H1 (cell line): ENCODE measurements at regions not wholly inside any gene's neighbourhood (a gene's known extent, or its start where the extent isn't known, plus 50 kb on each side); places are given as distances from the start of the nearest gene placed in this dataset.

Experiments
- CTCF ChIA-PET: fragments of 300-600 bp; sonication (Branson Sonifier 250); formaldehyde crosslinking; loops from one replicate; lab custom pipeline; 2021; ENCODE audit not compliant: partially characterized antibody; lab: Charles Lee
- POLR2A ChIA-PET: fragments of 300-600 bp; sonication (Branson Sonifier 250); formaldehyde crosslinking; loops from one replicate; lab custom pipeline; 2021; ENCODE audit warnings: inconsistent platforms; ENCODE audit not compliant: partially characterized antibody; lab: Charles Lee
- DNase-seq, 2 experiments: peaks; one replicate each; pipeline versions ENCODE4 v3.0.0 to v3.0.0-alpha.2; 2010 to 2022; ENCODE audit warnings: low spot score in 2 of 2, low read depth in 1 of 2, mixed read lengths in 1 of 2
- FAIRE-seq: peaks from 2 replicates; lab custom pipeline; 2011; peaks lifted over from hg19 to GRCh38; lab: Jason Lieb, UNC
- H2AFZ ChIP-seq: 2 replicates; pipeline ENCODE4 v1.8.1; 2012; ENCODE audit warnings: low read length, inconsistent platforms
- H2AK5ac ChIP-seq: 2 replicates; pipeline ENCODE4 v1.6.1; 2013; ENCODE audit warnings: low read depth, low read length
- H2BK120ac ChIP-seq: replicated peaks from 2 replicates; pipeline ENCODE3; 2013; ENCODE audit warnings: low read depth, low read length, inconsistent platforms
- H2BK12ac ChIP-seq: 2 replicates; pipeline ENCODE4 v1.6.1; 2013; ENCODE audit warnings: low read depth, low read length
- H2BK15ac ChIP-seq: 2 replicates; pipeline ENCODE4 v1.6.1; 2013; ENCODE audit warnings: low read length
- H2BK20ac ChIP-seq: 2 replicates; pipeline ENCODE4 v1.6.1; 2013; ENCODE audit warnings: low read length
- H2BK5ac ChIP-seq: 2 replicates; pipeline ENCODE4 v1.6.1; 2013; ENCODE audit warnings: low read depth, low read length
- H3K14ac ChIP-seq: 2 replicates; pipeline ENCODE4 v1.6.1; 2013; ENCODE audit warnings: inconsistent platforms; ENCODE audit not compliant: insufficient read length
- H3K18ac ChIP-seq: 2 replicates; pipeline ENCODE4 v1.6.1; 2013; ENCODE audit warnings: low read length; ENCODE audit errors: extremely low read depth
- H3K23ac ChIP-seq: 2 replicates; pipeline ENCODE4 v1.6.1; 2013; ENCODE audit warnings: inconsistent platforms; ENCODE audit not compliant: insufficient read length
- H3K23me2 ChIP-seq: 2 replicates; pipeline ENCODE4 v1.6.1; 2013; ENCODE audit warnings: low read depth, low read length
- H3K27ac ChIP-seq: 2 replicates; pipeline ENCODE4 v1.6.1; 2011; ENCODE audit warnings: low read depth, low read length, inconsistent platforms
- H3K27me3 ChIP-seq, 4 experiments: replicated peaks in 1 of 4; 1 replicate in 1 of 4; 2 replicates in 3 of 4; pipeline versions ENCODE4 v1.6.1 to v1.8.1; 2011 to 2013; ENCODE audit warnings: low read length in 3 of 4, mild to moderate bottlenecking in 3 of 4, inconsistent platforms in 2 of 4, mixed read lengths in 2 of 4, moderate library complexity in 1 of 4; ENCODE audit not compliant: control insufficient read depth in 3 of 4, insufficient read depth in 3 of 4; ENCODE audit errors: extremely low read depth in 1 of 4
- H3K36me3 ChIP-seq, 4 experiments: 2 replicates each; pipeline versions ENCODE4 v1.6.1 to v1.8.1; 2011 to 2013; ENCODE audit warnings: mild to moderate bottlenecking in 4 of 4, low read length in 3 of 4, moderate library complexity in 2 of 4, control low read depth in 1 of 4, inconsistent platforms in 1 of 4; ENCODE audit not compliant: insufficient read depth in 4 of 4, control insufficient read depth in 2 of 4
- H3K4ac ChIP-seq: replicated peaks from 2 replicates; pipeline ENCODE3; 2013; ENCODE audit warnings: low read length, low read depth, mixed read lengths, inconsistent platforms; ENCODE audit not compliant: insufficient read length
- H3K4me1 ChIP-seq, 4 experiments: replicated peaks in 1 of 4; 1 replicate in 1 of 4; 2 replicates in 3 of 4; pipeline versions ENCODE4 v1.6.1 to v1.8.1; 2011 to 2013; ENCODE audit warnings: low read length in 3 of 4, inconsistent platforms in 2 of 4, mixed read lengths in 1 of 4; ENCODE audit not compliant: insufficient read depth in 4 of 4, control insufficient read depth in 3 of 4
- H3K4me2 ChIP-seq, 2 experiments: 2 replicates each; pipeline versions ENCODE4 v1.6.1 to v1.8.1; 2011 to 2013; ENCODE audit warnings: low read depth in 2 of 2, low read length in 2 of 2, control low read depth in 1 of 2, inconsistent platforms in 1 of 2, mild to moderate bottlenecking in 1 of 2; ENCODE audit not compliant: insufficient read depth in 1 of 2
- H3K4me3 ChIP-seq, 4 experiments: fragments of 200-600, 300-600 bp in 1 of 4; sonication (generic), shearing (Covaris generic), sonication (Bioruptor Twin) in 1 of 4; 2 replicates each; pipeline versions ENCODE4 v1.5.1 to v1.8.1; 2011 to 2016; ENCODE audit warnings: low read length in 4 of 4, low read depth in 3 of 4, control low read depth in 2 of 4, inconsistent platforms in 2 of 4, mild to moderate bottlenecking in 2 of 4, mixed read lengths in 1 of 4, moderate library complexity in 1 of 4; ENCODE audit not compliant: insufficient read depth in 2 of 4; ENCODE audit errors: extremely low read depth in 1 of 4
- H3K56ac ChIP-seq: replicated peaks from 2 replicates; pipeline ENCODE3; 2013; ENCODE audit warnings: low read depth, mild to moderate bottlenecking, mixed read lengths, low read length, inconsistent platforms; ENCODE audit not compliant: insufficient read length
- H3K79me1 ChIP-seq: 2 replicates; pipeline ENCODE4 v1.6.1; 2013; ENCODE audit warnings: low read depth, low read length, control low read depth
- H3K79me2 ChIP-seq, 2 experiments: 2 replicates each; pipeline versions ENCODE4 v1.6.1 to v1.8.1; 2012 to 2013; ENCODE audit warnings: low read length in 2 of 2, mild to moderate bottlenecking in 2 of 2, inconsistent platforms in 1 of 2; ENCODE audit not compliant: insufficient read depth in 2 of 2, control insufficient read depth in 1 of 2
- H3K9ac ChIP-seq, 4 experiments: replicated peaks in 1 of 4; 1 replicate in 1 of 4; 2 replicates in 3 of 4; pipeline versions ENCODE4 v1.6.1 to v1.8.1; 2011 to 2013; ENCODE audit warnings: low read depth in 3 of 4, low read length in 3 of 4, control low read depth in 2 of 4, mild to moderate bottlenecking in 2 of 4, moderate library complexity in 2 of 4, inconsistent platforms in 1 of 4; ENCODE audit errors: extremely low read depth in 1 of 4
- H3K9me3 ChIP-seq, 2 experiments: 2 replicates each; pipeline versions ENCODE4 v1.6.1 to v1.8.1; 2012 to 2013; ENCODE audit warnings: mild to moderate bottlenecking in 2 of 2, moderate library complexity in 2 of 2, control low read depth in 1 of 2, inconsistent platforms in 1 of 2, low read depth in 1 of 2, low read length in 1 of 2, mixed read lengths in 1 of 2; ENCODE audit not compliant: insufficient read depth in 2 of 2
- H4K20me1 ChIP-seq, 2 experiments: replicated peaks in 1 of 2; 2 replicates each; pipeline versions ENCODE3 to v1.8.1; 2011 to 2013; ENCODE audit warnings: inconsistent platforms in 2 of 2, low read length in 2 of 2, mild to moderate bottlenecking in 1 of 2; ENCODE audit not compliant: insufficient read depth in 2 of 2, control insufficient read depth in 1 of 2
- H4K5ac ChIP-seq: 2 replicates; pipeline ENCODE4 v1.6.1; 2013; ENCODE audit warnings: low read length, low read depth, mixed read lengths, inconsistent platforms; ENCODE audit not compliant: insufficient read length
- H4K8ac ChIP-seq: 2 replicates; pipeline ENCODE4 v1.8.0; 2013; ENCODE audit warnings: mild to moderate bottlenecking, moderate library complexity, low read length, inconsistent platforms; ENCODE audit not compliant: insufficient read depth; ENCODE audit errors: extremely low read depth
- H4K91ac ChIP-seq: replicated peaks from 2 replicates; pipeline ENCODE3; 2013; ENCODE audit warnings: low read length, mixed read lengths, inconsistent platforms; ENCODE audit not compliant: insufficient read length
- ASH2L ChIP-seq: fragments of 200-600, 300-600 bp; sonication (generic); IDR thresholded peaks from one replicate; pipeline ENCODE4 v1.7.1; 2017; ENCODE audit warnings: low read length
- CHD1 ChIP-seq: IDR thresholded peaks from 2 replicates; pipeline ENCODE4 v1.6.1; 2012; ENCODE audit warnings: low read depth, low read length, improper control_type of control experiment
- E2F6 ChIP-seq: IDR thresholded peaks from 2 replicates; pipeline ENCODE4 v1.6.1; 2012; ENCODE audit warnings: inconsistent platforms
- EGR1 ChIP-seq: IDR thresholded peaks from 2 replicates; pipeline ENCODE4 v1.6.1; 2011; ENCODE audit warnings: low read depth, low read length, borderline replicate concordance
- WGBS, 2 experiments: shearing (Covaris generic) in 1 of 2; methylation state at CpG; one replicate each; pipeline versions ENCODE4 v1.1.6 to v1.1.7; 2013 to 2015; ENCODE audit warnings: low lambda C conversion rate in 2 of 2, mixed read lengths in 2 of 2, inconsistent platforms in 1 of 2, low coverage in 1 of 2, missing lambda C conversion rate in 1 of 2; ENCODE audit not compliant: insufficient replicate concordance in 2 of 2, insufficient coverage in 1 of 2, insufficient read length in 1 of 2; ENCODE audit errors: extremely low coverage in 1 of 2, missing lambda C conversion rate in 1 of 2; 5-methylcytosine and 5-hydroxymethylcytosine counted together
- TF ChIP-seq, protein P1 (sequence below): IDR thresholded peaks from 2 replicates; pipeline ENCODE4 v1.6.1; 2011; ENCODE audit warnings: low read length, improper control_type of control experiment

GRCh38 chr16:62177351-62178203 is 141.3 kb upstream of the CDH8 start:
- Histone ChIP-seq H3K23me2 (no peaks in the 10 kb centered on the region), H2BK120ac (no peak overlapping the region), H2BK20ac (no peak overlapping the region), H3K4ac (no peak overlapping the region), H3K14ac (no peak overlapping the region), H4K5ac (no peak overlapping the region), H2AK5ac (no peak overlapping the region), H4K91ac (no peak overlapping the region), H3K36me3 (no peaks in the 10 kb centered on the region), H3K9me3 (no peaks in the 10 kb centered on the region), H3K79me1 (no peaks in the 10 kb centered on the region), H3K4me3 (no peak overlapping the region), H3K27ac (no peak overlapping the region), H3K4me2 (no peak overlapping the region), H3K27me3 (no peaks in the 10 kb centered on the region), H4K20me1 (no peaks in the 10 kb centered on the region), H2AFZ (no peak overlapping the region), H3K4me1 (no peaks in the 10 kb centered on the region), H3K18ac (no peak overlapping the region), H4K8ac (no peak overlapping the region), H3K23ac (no peak overlapping the region), H2BK5ac (no peak overlapping the region), H2BK12ac (no peak overlapping the region), H3K79me2 (no peaks in the 10 kb centered on the region), H2BK15ac (no peak overlapping the region), H3K56ac (no peak overlapping the region), H3K9ac (no peak overlapping the region)
- TF ChIP-seq ASH2L (no peak), EGR1 (no peak), CHD1 (no peak), E2F6 (no peak)
- TF ChIP-seq, protein P1, sequence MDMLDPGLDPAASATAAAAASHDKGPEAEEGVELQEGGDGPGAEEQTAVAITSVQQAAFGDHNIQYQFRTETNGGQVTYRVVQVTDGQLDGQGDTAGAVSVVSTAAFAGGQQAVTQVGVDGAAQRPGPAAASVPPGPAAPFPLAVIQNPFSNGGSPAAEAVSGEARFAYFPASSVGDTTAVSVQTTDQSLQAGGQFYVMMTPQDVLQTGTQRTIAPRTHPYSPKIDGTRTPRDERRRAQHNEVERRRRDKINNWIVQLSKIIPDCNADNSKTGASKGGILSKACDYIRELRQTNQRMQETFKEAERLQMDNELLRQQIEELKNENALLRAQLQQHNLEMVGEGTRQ: no peak
- POLR2A ChIA-PET: no interaction called here
- FAIRE-seq (no peak), DNase-seq (no peak)
- CTCF ChIA-PET: interaction anchor here (1.0 to 2.0 kb wide), 6 partner anchors 12 to 153 kb away, joined by 3 to 8 read pairs (median 4); no protein-coding TSS in a partner anchor
- WGBS, 2 experiments: 85% methylated on average over 11 of the region's 11 CpGs; no CpG with 5 or more reads in 1 of the 2 experiments
